ENCODE measurements at regions not wholly inside any gene's neighbourhood (a gene's known extent, or its start where the extent isn't known, plus 50 kb on each side); places are given as distances from the start of the nearest gene placed in this dataset.

DNA sequence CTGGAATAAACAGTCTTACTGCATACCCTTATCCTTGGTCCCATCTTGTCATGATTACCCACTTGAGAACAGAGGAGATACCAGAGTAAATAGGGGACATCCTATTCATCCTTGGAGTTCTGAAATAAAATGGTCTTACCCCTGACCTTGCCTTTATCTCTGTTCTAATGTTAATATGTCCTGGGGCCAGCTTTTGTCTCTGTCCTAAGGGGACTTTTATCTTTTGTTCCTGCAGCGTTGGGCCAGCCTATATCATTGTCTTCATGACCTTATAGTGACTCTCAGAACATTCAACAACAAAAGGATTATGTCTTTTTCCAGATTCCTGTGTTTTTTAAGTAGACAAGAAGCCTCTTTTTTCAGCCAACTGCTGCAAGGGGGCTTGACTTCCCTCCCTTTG is 1057.5 kb downstream of the LRFN5 start:
- TF ChIP-seq, protein P1, sequence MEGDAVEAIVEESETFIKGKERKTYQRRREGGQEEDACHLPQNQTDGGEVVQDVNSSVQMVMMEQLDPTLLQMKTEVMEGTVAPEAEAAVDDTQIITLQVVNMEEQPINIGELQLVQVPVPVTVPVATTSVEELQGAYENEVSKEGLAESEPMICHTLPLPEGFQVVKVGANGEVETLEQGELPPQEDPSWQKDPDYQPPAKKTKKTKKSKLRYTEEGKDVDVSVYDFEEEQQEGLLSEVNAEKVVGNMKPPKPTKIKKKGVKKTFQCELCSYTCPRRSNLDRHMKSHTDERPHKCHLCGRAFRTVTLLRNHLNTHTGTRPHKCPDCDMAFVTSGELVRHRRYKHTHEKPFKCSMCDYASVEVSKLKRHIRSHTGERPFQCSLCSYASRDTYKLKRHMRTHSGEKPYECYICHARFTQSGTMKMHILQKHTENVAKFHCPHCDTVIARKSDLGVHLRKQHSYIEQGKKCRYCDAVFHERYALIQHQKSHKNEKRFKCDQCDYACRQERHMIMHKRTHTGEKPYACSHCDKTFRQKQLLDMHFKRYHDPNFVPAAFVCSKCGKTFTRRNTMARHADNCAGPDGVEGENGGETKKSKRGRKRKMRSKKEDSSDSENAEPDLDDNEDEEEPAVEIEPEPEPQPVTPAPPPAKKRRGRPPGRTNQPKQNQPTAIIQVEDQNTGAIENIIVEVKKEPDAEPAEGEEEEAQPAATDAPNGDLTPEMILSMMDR (IDR thresholded peaks at IDR 0.05), result no peak
- no peak for TF ChIP-seq POLR2AphosphoS5 (IDR thresholded peaks at IDR 0.05)
